ENCODE measurements at regions not wholly inside any gene's neighbourhood (a gene's known extent, or its start where the extent isn't known, plus 50 kb on each side); places are given as distances from the start of the nearest gene placed in this dataset.

- TF ChIP-seq CTCF (IDR thresholded peaks at IDR 0.05; ENCODE audit: insufficient read depth, low read depth, low read length): no peak
- DNase-seq (ENCODE audit: low read depth): no peak
- ChIA-PET CTCF (interaction anchor here (0.8 to 5.0 kb wide), 4 partner anchors 12 to 153 kb away, joined by 4 to 43 read pairs (median 6); no protein-coding TSS in a partner anchor), POLR2A (no interaction called here)
- H3K4me3 ChIP-seq (ENCODE audit: low read depth, low read length): no peak overlapping the region
- no peaks in the 10 kb centered on the region for H3K36me3 ChIP-seq (ENCODE audit: control insufficient read depth, insufficient read depth, low read length)
- no peaks in the 10 kb centered on the region for H3K27me3 ChIP-seq (ENCODE audit: control insufficient read depth, insufficient read depth, low read length)
Observed at GRCh38 chr11:131218542-131218941, 151.9 kb upstream of the NTM start.

DNA sequence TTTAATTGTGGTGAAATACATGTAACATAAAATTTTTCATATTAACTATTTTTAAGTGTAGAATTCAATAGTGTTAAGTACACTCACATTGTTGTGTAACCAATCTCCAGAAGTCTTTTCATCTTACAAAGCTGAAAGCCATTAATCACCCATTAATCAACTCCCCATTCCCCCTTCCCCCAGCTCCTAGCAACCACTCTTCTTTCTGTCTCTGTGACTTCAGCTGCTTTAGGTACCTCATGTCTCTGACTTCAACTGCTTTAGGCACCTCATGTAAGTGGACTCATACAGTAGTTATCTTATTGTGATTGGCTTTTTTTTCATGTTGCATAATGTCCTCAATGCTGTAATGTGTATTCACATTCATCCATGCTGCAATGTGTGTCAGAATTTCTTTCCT, 150.8 kb upstream of the NTM start:
- ChIA-PET CTCF (interaction anchor here (1.1 to 5.0 kb wide), 2 partner anchors 154 to 155 kb away, joined by 5 to 43 read pairs; no protein-coding TSS in a partner anchor), POLR2A (interaction anchor here (0.5 kb wide), 1 partner anchor 884 kb away, joined by 3 read pairs; no protein-coding TSS in a partner anchor)
- no peak for TF ChIP-seq CTCF (IDR thresholded peaks at IDR 0.05; ENCODE audit: insufficient read depth, low read depth, low read length)
- Histone ChIP-seq H3K4me3 (ENCODE audit: low read depth, low read length) (no peak overlapping the region), H3K27me3 (ENCODE audit: control insufficient read depth, insufficient read depth, low read length) (no peaks in the 10 kb centered on the region), H3K36me3 (ENCODE audit: control insufficient read depth, insufficient read depth, low read length) (no peaks in the 10 kb centered on the region)
- DNase-seq (ENCODE audit: low read depth): no peak

DNA sequence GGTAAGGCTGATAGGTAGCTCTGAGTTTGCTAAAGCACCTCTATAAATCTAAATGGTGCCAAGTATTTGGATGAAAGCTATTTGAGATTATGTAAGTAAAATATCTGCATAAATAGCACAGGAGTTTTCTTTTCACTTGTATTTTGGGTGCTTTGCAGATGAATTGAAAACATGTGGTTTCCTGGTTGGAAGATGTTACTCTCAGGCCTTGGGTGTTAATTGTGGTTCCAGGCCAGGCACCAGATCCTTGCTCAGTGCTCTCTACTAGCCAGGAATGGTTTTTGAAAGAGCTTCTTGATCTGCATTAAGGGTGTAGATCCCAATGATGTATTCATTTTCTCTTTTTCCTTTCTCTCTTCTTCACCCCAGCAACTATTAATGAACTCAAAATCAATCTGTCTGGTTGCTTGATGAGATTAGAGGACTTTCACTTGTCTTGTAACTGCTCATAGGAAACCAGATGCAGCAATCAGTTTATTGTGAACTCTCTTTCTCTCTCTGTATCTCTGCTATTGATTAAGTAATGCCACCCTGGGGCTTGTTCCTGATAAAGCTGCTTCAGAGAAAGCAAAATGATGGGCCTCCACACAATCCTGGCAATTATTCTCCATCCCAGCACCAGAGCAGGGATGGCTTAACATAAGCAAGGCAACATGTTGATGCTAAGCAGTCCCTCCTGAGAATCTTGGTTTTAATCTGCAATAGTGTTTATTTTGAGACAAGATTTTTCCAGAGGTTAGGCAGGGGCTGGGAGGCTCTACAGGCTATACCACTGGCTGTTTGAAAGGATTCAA, 147.0 kb upstream of the NTM start:
- no peak for DNase-seq (ENCODE audit: low read depth)
- Histone ChIP-seq H3K4me3 (ENCODE audit: low read depth, low read length) (no peak overlapping the region), H3K36me3 (ENCODE audit: control insufficient read depth, insufficient read depth, low read length) (no peaks in the 10 kb centered on the region), H3K27me3 (ENCODE audit: control insufficient read depth, insufficient read depth, low read length) (no peaks in the 10 kb centered on the region)
- ChIA-PET POLR2A (no interaction called here), CTCF (interaction anchor here (1.8 to 2.1 kb wide), 2 partner anchors 159 to 160 kb away, joined by 5 read pairs; no protein-coding TSS in a partner anchor)
- TF ChIP-seq CTCF (IDR thresholded peaks at IDR 0.05; ENCODE audit: insufficient read depth, low read depth, low read length): no peak

DNA sequence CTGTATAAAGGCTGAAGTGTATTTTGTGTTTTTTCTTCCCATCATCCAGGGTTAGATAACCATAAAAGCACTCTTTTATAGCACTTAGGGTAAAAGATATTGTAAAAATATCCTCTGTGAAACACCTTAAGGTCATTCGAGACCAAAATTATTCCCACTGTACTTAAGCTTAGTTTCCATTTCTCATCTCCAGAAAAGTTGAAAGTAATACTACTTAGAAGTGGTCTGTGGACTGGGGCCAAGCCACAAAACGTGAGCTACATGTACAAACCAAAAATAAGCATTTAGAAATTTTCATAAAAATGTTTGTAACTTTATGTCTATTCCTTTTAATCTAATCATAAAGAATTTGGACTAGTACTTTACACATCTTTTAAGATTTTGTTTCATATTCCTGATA, 142.0 kb upstream of the NTM start:
- CTCF ChIA-PET: no interaction called here
- TF ChIP-seq CTCF (IDR thresholded peaks at IDR 0.05; ENCODE audit: insufficient read depth, low read depth, low read length): no peak
- Histone ChIP-seq H3K27me3 (ENCODE audit: control insufficient read depth, insufficient read depth, low read length) (no peaks in the 10 kb centered on the region), H3K4me3 (ENCODE audit: low read depth, low read length) (no peak overlapping the region), H3K36me3 (ENCODE audit: control insufficient read depth, insufficient read depth, low read length) (no peaks in the 10 kb centered on the region)
- POLR2A ChIA-PET: no interaction called here
- DNase-seq (ENCODE audit: low read depth): no peak

GRCh38 chr11:131229221-131229620, 141.2 kb upstream of the NTM start:
- TF ChIP-seq CTCF (IDR thresholded peaks at IDR 0.05; ENCODE audit: insufficient read depth, low read depth, low read length): no peak
- CTCF ChIA-PET: no interaction called here
- Histone ChIP-seq H3K27me3 (ENCODE audit: control insufficient read depth, insufficient read depth, low read length) (no peaks in the 10 kb centered on the region), H3K4me3 (ENCODE audit: low read depth, low read length) (no peak overlapping the region), H3K36me3 (ENCODE audit: control insufficient read depth, insufficient read depth, low read length) (no peaks in the 10 kb centered on the region)
- POLR2A ChIA-PET: no interaction called here
- no peak for DNase-seq (ENCODE audit: low read depth)
